ENCODE measurements at regions not wholly inside any gene's neighbourhood (a gene's known extent, or its start where the extent isn't known, plus 50 kb on each side); places are given as distances from the start of the nearest gene placed in this dataset.

DNA sequence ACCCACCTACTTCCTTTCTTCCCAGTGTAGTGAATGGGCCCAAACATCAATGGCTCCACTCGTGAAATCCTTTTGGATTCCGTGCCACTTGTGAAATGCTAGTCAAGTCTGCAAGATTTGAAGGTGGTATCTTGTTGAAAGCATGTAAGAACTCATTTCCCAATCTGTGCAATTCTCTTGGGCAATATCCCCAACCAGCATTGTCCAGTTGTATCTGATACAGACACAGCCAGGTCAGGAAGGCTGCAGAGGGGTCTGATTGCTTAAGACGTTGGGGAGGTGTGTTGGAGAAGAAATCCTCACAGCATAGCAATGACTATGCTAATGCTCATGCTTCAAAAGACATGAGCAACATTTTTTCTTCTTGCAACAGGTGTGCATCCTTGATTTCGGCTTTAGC lies 164.8 kb downstream of the VEGFC start:
- TF ChIP-seq CTCF (IDR thresholded peaks at IDR 0.05) (no peak), TCF7L2 (IDR thresholded peaks at IDR 0.05; ENCODE audit: low read depth, low read length) (no peak)
- TF ChIP-seq, protein P1, sequence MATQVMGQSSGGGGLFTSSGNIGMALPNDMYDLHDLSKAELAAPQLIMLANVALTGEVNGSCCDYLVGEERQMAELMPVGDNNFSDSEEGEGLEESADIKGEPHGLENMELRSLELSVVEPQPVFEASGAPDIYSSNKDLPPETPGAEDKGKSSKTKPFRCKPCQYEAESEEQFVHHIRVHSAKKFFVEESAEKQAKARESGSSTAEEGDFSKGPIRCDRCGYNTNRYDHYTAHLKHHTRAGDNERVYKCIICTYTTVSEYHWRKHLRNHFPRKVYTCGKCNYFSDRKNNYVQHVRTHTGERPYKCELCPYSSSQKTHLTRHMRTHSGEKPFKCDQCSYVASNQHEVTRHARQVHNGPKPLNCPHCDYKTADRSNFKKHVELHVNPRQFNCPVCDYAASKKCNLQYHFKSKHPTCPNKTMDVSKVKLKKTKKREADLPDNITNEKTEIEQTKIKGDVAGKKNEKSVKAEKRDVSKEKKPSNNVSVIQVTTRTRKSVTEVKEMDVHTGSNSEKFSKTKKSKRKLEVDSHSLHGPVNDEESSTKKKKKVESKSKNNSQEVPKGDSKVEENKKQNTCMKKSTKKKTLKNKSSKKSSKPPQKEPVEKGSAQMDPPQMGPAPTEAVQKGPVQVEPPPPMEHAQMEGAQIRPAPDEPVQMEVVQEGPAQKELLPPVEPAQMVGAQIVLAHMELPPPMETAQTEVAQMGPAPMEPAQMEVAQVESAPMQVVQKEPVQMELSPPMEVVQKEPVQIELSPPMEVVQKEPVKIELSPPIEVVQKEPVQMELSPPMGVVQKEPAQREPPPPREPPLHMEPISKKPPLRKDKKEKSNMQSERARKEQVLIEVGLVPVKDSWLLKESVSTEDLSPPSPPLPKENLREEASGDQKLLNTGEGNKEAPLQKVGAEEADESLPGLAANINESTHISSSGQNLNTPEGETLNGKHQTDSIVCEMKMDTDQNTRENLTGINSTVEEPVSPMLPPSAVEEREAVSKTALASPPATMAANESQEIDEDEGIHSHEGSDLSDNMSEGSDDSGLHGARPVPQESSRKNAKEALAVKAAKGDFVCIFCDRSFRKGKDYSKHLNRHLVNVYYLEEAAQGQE (IDR thresholded peaks at IDR 0.05; ENCODE audit: insufficient read depth in 1 of 2, low read depth in 2 of 2, low read length in 1 of 2): no peak

All from Panc1 (cell line).